Hepatocyte (in vitro differentiated cells): ENCODE measurements at regions not wholly inside any gene's neighbourhood (a gene's known extent, or its start where the extent isn't known, plus 50 kb on each side); places are given as distances from the start of the nearest gene placed in this dataset.

Experiments
- EZH2 ChIP-seq: fragments of 200-600 bp; sonication (generic); IDR thresholded peaks from 2 replicates; pipeline ENCODE4 v1.6.1; 2016; ENCODE audit warnings: antibody characterized with exemption, mild to moderate bottlenecking, borderline replicate concordance
- TF ChIP-seq, protein P1 (sequence below): fragments of 200-600 bp; sonication (generic); IDR thresholded peaks from 2 replicates; pipeline ENCODE4 v1.5.1; 2016; ENCODE audit warnings: antibody characterized with exemption, mild to moderate bottlenecking; ENCODE audit not compliant: poor library complexity

DNA sequence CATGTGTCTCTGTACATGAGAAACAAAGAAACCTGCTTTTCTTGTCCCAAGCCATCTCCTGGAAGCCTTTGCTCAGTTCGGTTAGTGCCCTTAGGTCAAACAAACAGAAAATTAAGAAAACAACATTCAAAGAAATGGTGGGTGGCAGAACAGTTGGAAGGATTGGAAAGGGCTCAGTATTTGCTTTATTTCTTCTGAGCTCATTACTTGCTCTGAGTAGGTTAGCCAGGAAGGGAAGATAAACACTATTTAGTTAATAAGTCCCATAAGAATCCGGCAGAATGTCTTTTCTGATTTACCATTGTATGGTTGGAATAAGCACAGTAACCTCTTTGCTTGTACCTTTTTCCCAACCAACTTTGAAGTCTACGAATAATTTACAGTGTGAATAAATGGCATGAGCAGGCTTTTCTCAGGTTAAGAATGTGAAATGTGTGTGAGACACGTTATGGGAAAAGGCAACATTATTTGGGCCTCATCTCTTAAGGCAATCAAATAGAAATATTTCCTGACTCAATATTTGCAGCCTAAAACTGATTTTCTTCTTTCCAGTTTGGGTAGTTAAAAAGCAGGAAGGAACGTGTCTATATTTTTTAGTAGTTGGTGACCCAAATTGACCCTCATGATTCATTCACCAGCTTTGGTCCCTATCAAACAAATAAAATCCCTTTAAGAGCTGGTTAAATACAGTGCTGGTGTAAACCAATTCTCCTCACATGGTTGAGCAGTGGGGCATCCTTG, 158.5 kb downstream of the DKK1 start:
- TF ChIP-seq, protein P1, sequence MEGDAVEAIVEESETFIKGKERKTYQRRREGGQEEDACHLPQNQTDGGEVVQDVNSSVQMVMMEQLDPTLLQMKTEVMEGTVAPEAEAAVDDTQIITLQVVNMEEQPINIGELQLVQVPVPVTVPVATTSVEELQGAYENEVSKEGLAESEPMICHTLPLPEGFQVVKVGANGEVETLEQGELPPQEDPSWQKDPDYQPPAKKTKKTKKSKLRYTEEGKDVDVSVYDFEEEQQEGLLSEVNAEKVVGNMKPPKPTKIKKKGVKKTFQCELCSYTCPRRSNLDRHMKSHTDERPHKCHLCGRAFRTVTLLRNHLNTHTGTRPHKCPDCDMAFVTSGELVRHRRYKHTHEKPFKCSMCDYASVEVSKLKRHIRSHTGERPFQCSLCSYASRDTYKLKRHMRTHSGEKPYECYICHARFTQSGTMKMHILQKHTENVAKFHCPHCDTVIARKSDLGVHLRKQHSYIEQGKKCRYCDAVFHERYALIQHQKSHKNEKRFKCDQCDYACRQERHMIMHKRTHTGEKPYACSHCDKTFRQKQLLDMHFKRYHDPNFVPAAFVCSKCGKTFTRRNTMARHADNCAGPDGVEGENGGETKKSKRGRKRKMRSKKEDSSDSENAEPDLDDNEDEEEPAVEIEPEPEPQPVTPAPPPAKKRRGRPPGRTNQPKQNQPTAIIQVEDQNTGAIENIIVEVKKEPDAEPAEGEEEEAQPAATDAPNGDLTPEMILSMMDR, result no peak
- TF ChIP-seq EZH2, result no peak
